HEK293 (cell line): ENCODE measurements at regions not wholly inside any gene's neighbourhood (a gene's known extent, or its start where the extent isn't known, plus 50 kb on each side); places are given as distances from the start of the nearest gene placed in this dataset.

Experiments used
- CTCF ChIA-PET: fragments of 350-600 bp; formaldehyde crosslinking; extraction: SDS; loops from one replicate; lab custom pipeline; 2021; ENCODE audit warnings: antibody characterized with exemption; lab: Yijun Ruan, JAX
- POLR2A ChIA-PET: fragments of 300-600 bp; formaldehyde crosslinking; extraction: SDS; loops from one replicate; lab custom pipeline; 2020; ENCODE audit warnings: antibody characterized with exemption, inconsistent platforms; lab: Yijun Ruan, JAX
- H3K27ac ChIP-seq: fragments of 200-500 bp; sonication (Bioruptor generic); 2 replicates; pipeline ENCODE4 v1.5.1; 2014; ENCODE audit warnings: low read depth, low read length, control low read depth, inconsistent platforms; ENCODE audit errors: extremely low read depth
- H3K36me3 ChIP-seq, 2 experiments: fragments of 200-500 bp in 1 of 2; sonication (Bioruptor generic) in 1 of 2; 1 replicate in 1 of 2; 2 replicates in 1 of 2; pipeline ENCODE4 v1.5.1; 2014 to 2017; ENCODE audit warnings: inconsistent platforms in 2 of 2, low read length in 2 of 2; ENCODE audit not compliant: control insufficient read depth in 2 of 2, insufficient read depth in 1 of 2
- H3K4me1 ChIP-seq: fragments of 200-500 bp; sonication (Bioruptor generic); 2 replicates; pipeline ENCODE4 v1.5.1; 2014; ENCODE audit warnings: mild to moderate bottlenecking, low read length, inconsistent platforms; ENCODE audit not compliant: control insufficient read depth, insufficient read depth
- H3K4me3 ChIP-seq: 2 replicates; pipeline ENCODE4 v1.5.1; 2011; ENCODE audit warnings: low read depth, mild to moderate bottlenecking, control low read depth, low read length, moderate library complexity
- H3K9me3 ChIP-seq: fragments of 200-500 bp; sonication (Bioruptor generic); 2 replicates; pipeline ENCODE4 v1.5.1; 2014; ENCODE audit warnings: low read depth, low read length, inconsistent platforms; ENCODE audit not compliant: control insufficient read depth, insufficient read depth
- HOXA7 ChIP-seq: sonication (generic); formaldehyde crosslinking; IDR thresholded peaks from 2 replicates; pipeline ENCODE4 v1.8.1; 2022; ENCODE audit warnings: missing genetic modification reagents, borderline replicate concordance
- RBAK ChIP-seq: fragments of 450-650 bp; formaldehyde crosslinking; IDR thresholded peaks from 2 replicates; pipeline ENCODE4 v1.5.1; 2016; ENCODE audit warnings: missing biosample characterization, missing genetic modification characterization
- REPIN1 ChIP-seq: fragments of 450-650 bp; formaldehyde crosslinking; IDR thresholded peaks from 2 replicates; pipeline ENCODE4 v1.5.1; 2017; ENCODE audit warnings: missing biosample characterization, missing genetic modification characterization, low read depth
- SCRT2 ChIP-seq: fragments of 450-650 bp; formaldehyde crosslinking; IDR thresholded peaks from 2 replicates; pipeline ENCODE4 v1.5.1; 2016; ENCODE audit warnings: missing biosample characterization, missing genetic modification characterization
- SP3 ChIP-seq: fragments of 450-650 bp; formaldehyde crosslinking; IDR thresholded peaks from 2 replicates; pipeline ENCODE4 v1.5.1; 2016; ENCODE audit warnings: missing biosample characterization, missing genetic modification characterization
- ZBTB8A ChIP-seq: fragments of 450-650 bp; formaldehyde crosslinking; IDR thresholded peaks from 2 replicates; pipeline ENCODE4 v1.5.1; 2016; ENCODE audit warnings: missing biosample characterization, missing genetic modification characterization
- ZIC2 ChIP-seq: fragments of 450-650 bp; formaldehyde crosslinking; IDR thresholded peaks from 2 replicates; pipeline ENCODE4 v1.5.1; 2016; ENCODE audit warnings: missing biosample characterization, missing genetic modification characterization
- ZNF138 ChIP-seq: fragments of 450-650 bp; formaldehyde crosslinking; IDR thresholded peaks from 2 replicates; pipeline ENCODE4 v1.5.1; 2016; ENCODE audit warnings: missing biosample characterization, missing genetic modification characterization, borderline replicate concordance
- ZNF175 ChIP-seq: fragments of 450-650 bp; formaldehyde crosslinking; IDR thresholded peaks from 2 replicates; pipeline ENCODE4 v1.5.1; 2016; ENCODE audit warnings: missing biosample characterization, missing genetic modification characterization
- ZNF211 ChIP-seq: fragments of 450-650 bp; formaldehyde crosslinking; IDR thresholded peaks from 2 replicates; pipeline ENCODE4 v1.5.1; 2016; ENCODE audit warnings: low read depth, missing biosample characterization, missing genetic modification characterization
- ZNF223 ChIP-seq: fragments of 450-650 bp; formaldehyde crosslinking; IDR thresholded peaks from 2 replicates; pipeline ENCODE4 v1.5.1; 2016; ENCODE audit warnings: missing biosample characterization, missing genetic modification characterization
- ZNF24 ChIP-seq: fragments of 450-650 bp; formaldehyde crosslinking; IDR thresholded peaks from 2 replicates; pipeline ENCODE4 v1.5.1; 2016; ENCODE audit warnings: missing biosample characterization, missing genetic modification characterization
- ZNF366 ChIP-seq: fragments of 450-650 bp; formaldehyde crosslinking; conservative IDR thresholded peaks from 2 replicates; pipeline ENCODE4 v1.5.1; 2016; ENCODE audit warnings: missing biosample characterization, missing genetic modification characterization
- ZNF37A ChIP-seq: fragments of 450-650 bp; IDR thresholded peaks from 2 replicates; pipeline ENCODE4 v1.5.1; 2018; ENCODE audit warnings: missing biosample characterization, missing genetic modification characterization
- ZNF394 ChIP-seq: fragments of 450-650 bp; formaldehyde crosslinking; IDR thresholded peaks from 2 replicates; pipeline ENCODE4 v1.5.1; 2016; ENCODE audit warnings: missing biosample characterization, missing genetic modification characterization, mild to moderate bottlenecking, moderate library complexity, borderline replicate concordance
- ZNF544 ChIP-seq: fragments of 450-650 bp; formaldehyde crosslinking; IDR thresholded peaks from 2 replicates; pipeline ENCODE4 v1.5.0; 2017; ENCODE audit warnings: missing biosample characterization, missing genetic modification characterization
- ZNF626 ChIP-seq: fragments of 450-650 bp; sonication (Bioruptor Pico); formaldehyde crosslinking; IDR thresholded peaks from 2 replicates; pipeline ENCODE4 v1.5.1; 2018; ENCODE audit warnings: missing biosample characterization, missing genetic modification characterization, inconsistent platforms
- ZNF830 ChIP-seq: fragments of 450-650 bp; IDR thresholded peaks from 2 replicates; pipeline ENCODE4 v1.5.0; 2018; ENCODE audit warnings: missing biosample characterization, missing genetic modification characterization, low read depth, mild to moderate bottlenecking, moderate library complexity
- ZNF837 ChIP-seq: fragments of 450-650 bp; formaldehyde crosslinking; IDR thresholded peaks from 2 replicates; pipeline ENCODE4 v1.5.1; 2016; ENCODE audit warnings: missing biosample characterization, missing genetic modification characterization
- TF ChIP-seq, protein P1 (sequence below): fragments of 450-650 bp; formaldehyde crosslinking; IDR thresholded peaks from 2 replicates; pipeline ENCODE4 v1.5.1; 2016; ENCODE audit warnings: missing biosample characterization, missing genetic modification characterization
- TF ChIP-seq, protein P2 (sequence below): fragments of 450-650 bp; formaldehyde crosslinking; IDR thresholded peaks from 2 replicates; pipeline ENCODE4 v1.5.1; 2017; ENCODE audit warnings: missing biosample characterization, mild to moderate bottlenecking, missing genetic modification characterization, moderate library complexity
- TF ChIP-seq, protein P3 (sequence below): fragments of 450-650 bp; formaldehyde crosslinking; IDR thresholded peaks from 2 replicates; pipeline ENCODE4 v1.5.1; 2016; ENCODE audit warnings: missing biosample characterization, missing genetic modification characterization

DNA sequence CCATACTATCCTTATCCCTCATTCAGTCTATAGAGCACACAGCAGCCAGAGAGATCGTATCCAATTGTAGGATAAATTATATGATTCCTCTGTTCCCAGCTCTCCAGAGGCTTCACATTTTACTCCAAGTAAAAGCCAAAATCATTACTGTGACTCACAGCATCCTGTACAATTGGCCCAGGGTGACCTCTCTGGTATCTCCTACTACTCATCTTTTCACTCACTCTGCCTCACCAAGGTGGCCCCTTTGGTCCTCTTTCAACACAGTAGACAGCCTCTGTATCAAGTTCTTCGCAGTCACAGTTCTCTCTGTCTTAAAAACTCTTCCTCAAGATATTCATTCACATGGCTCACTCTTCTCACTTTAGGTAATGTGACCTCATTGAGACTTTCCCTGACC, 72.6 kb upstream of the LSM8 start:
- TF ChIP-seq, protein P1, sequence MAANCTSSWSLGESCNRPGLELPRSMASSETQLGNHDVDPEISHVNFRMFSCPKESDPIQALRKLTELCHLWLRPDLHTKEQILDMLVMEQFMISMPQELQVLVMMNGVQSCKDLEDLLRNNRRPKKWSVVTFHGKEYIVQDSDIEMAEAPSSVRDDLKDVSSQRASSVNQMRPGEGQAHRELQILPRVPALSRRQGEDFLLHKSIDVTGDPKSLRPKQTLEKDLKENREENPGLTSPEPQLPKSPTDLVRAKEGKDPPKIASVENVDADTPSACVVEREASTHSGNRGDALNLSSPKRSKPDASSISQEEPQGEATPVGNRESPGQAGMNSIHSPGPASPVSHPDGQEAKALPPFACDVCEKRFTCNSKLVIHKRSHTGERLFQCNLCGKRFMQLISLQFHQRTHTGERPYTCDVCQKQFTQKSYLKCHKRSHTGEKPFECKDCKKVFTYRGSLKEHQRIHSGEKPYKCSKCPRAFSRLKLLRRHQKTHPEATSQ (tag by site-specific recombination) = no peak
- TF ChIP-seq ZNF837 (tag by site-specific recombination) (no peak), ZNF211 (tag by site-specific recombination) (no peak)
- CTCF ChIA-PET = no interaction called here
- H3K9me3 ChIP-seq = no peaks in the 10 kb centered on the region
- H3K27ac ChIP-seq = no peak overlapping the region
- POLR2A ChIA-PET = no interaction called here
- H3K4me1 ChIP-seq = no peaks in the 10 kb centered on the region
- H3K36me3 ChIP-seq = no peaks in the 10 kb centered on the region
- no peak overlapping the region for H3K4me3 ChIP-seq

DNA sequence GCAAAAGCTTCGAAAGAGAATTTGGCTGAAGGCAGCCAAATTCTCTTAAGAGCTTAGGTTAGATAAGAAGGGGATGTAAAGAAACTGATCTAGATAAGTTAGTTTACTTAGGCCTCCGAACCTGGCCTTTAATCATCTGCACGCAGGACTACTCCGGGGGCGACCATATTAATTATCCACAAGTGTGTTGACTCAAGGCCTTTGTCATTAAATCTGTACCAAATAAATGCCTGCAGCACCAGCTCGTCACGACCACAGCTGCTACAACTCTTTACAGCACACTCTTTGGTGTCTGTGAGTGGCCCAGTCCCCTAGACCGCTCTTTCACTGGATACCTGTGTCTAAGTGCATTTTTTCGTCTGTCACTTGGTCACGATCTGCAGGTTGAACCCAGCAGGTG, 69.8 kb upstream of the LSM8 start:
- no peaks in the 10 kb centered on the region for H3K36me3 ChIP-seq
- TF ChIP-seq, protein P2, sequence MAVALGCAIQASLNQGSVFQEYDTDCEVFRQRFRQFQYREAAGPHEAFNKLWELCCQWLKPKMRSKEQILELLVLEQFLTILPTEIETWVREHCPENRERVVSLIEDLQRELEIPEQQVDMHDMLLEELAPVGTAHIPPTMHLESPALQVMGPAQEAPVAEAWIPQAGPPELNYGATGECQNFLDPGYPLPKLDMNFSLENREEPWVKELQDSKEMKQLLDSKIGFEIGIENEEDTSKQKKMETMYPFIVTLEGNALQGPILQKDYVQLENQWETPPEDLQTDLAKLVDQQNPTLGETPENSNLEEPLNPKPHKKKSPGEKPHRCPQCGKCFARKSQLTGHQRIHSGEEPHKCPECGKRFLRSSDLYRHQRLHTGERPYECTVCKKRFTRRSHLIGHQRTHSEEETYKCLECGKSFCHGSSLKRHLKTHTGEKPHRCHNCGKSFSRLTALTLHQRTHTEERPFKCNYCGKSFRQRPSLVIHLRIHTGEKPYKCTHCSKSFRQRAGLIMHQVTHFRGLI (tag by site-specific recombination) = no peak
- TF ChIP-seq ZBTB8A (tag by site-specific recombination) (no peak), ZNF175 (tag by site-specific recombination) (no peak), ZNF138 (tag by site-specific recombination) (no peak), ZNF223 (tag by site-specific recombination) (no peak), ZIC2 (tag by site-specific recombination) (no peak), ZNF37A (tag by site-specific recombination) (no peak), ZNF626 (tag by site-specific recombination) (no peak), ZNF830 (tag by site-specific recombination) (no peak), HOXA7 (CRISPR knock-in tag) (no peak), REPIN1 (tag by site-specific recombination) (no peak), SCRT2 (tag by site-specific recombination) (no peak), ZNF366 (tag by site-specific recombination) (no peak), SP3 (no peak), ZNF544 (tag by site-specific recombination) (no peak), ZNF394 (no peak), ZNF24 (tag by site-specific recombination) (no peak), RBAK (tag by site-specific recombination) (no peak)
- TF ChIP-seq, protein P3, sequence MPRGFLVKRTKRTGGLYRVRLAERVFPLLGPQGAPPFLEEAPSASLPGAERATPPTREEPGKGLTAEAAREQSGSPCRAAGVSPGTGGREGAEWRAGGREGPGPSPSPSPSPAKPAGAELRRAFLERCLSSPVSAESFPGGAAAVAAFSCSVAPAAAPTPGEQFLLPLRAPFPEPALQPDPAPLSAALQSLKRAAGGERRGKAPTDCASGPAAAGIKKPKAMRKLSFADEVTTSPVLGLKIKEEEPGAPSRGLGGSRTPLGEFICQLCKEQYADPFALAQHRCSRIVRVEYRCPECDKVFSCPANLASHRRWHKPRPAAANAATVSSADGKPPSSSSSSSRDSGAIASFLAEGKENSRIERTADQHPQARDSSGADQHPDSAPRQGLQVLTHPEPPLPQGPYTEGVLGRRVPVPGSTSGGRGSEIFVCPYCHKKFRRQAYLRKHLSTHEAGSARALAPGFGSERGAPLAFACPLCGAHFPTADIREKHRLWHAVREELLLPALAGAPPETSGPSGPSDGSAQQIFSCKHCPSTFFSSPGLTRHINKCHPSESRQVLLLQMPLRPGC (tag by site-specific recombination) = no peak
- no peaks in the 10 kb centered on the region for H3K4me1 ChIP-seq
- CTCF ChIA-PET = interaction anchor here (1.0 kb wide), 1 partner anchor 244 kb away, joined by 5 read pairs; no protein-coding TSS in a partner anchor
- no peak overlapping the region for H3K27ac ChIP-seq
- H3K4me3 ChIP-seq = no peak overlapping the region
- H3K9me3 ChIP-seq = no peaks in the 10 kb centered on the region
- POLR2A ChIA-PET = no interaction called here
